ENCODE measurements at regions not wholly inside any gene's neighbourhood (a gene's known extent, or its start where the extent isn't known, plus 50 kb on each side); places are given as distances from the start of the nearest gene placed in this dataset.

- intact Hi-C loops (cut with DNase I) = no loop called here
- H3K4me3 ChIP-seq = no peak overlapping the region
- 88 to 89% methylated on average over 11 of the region's 11 CpGs for WGBS, 2 donors
These were observed 830.6 kb upstream of the SLITRK5 start for GRCh38 chr13:86840250-86841191.

GRCh38 chr13:86841264-86841663, 829.9 kb upstream of the SLITRK5 start:
- WGBS, 2 donors = 92 to 93% methylated on average over 1 of the region's 1 CpG
- Histone ChIP-seq H3K27ac (no peak overlapping the region), H3K27me3 (no peaks in the 10 kb centered on the region), H3K4me1 (no peaks in the 10 kb centered on the region), H3K9me3 (no peaks in the 10 kb centered on the region), H3K4me3 (no peak overlapping the region), H3K36me3 (no peaks in the 10 kb centered on the region)
- TF ChIP-seq EP300 (IDR thresholded peaks at IDR 0.05) = no peak
- no peak for TF ChIP-seq CTCF (IDR thresholded peaks at IDR 0.05)
- no peak for TF ChIP-seq POLR2A (IDR thresholded peaks at IDR 0.05)
- no peak for TF ChIP-seq POLR2AphosphoS5 (IDR thresholded peaks at IDR 0.05)
- no peak for DNase-seq
- intact Hi-C loops (cut with DNase I) = no loop called here

More at GRCh38 chr13:86840250-86841191, 830.6 kb upstream of the SLITRK5 start:
- H3K27ac ChIP-seq = no peak overlapping the region
- no peaks in the 10 kb centered on the region for H3K9me3 ChIP-seq
- H3K4me1 ChIP-seq = no peaks in the 10 kb centered on the region
- H3K27me3 ChIP-seq = no peaks in the 10 kb centered on the region
- H3K36me3 ChIP-seq = no peaks in the 10 kb centered on the region
- no peak for TF ChIP-seq POLR2AphosphoS5 (IDR thresholded peaks at IDR 0.05)
- no peak for TF ChIP-seq POLR2A (IDR thresholded peaks at IDR 0.05)
- no peak for TF ChIP-seq CTCF (IDR thresholded peaks at IDR 0.05)
- no peak for TF ChIP-seq EP300 (IDR thresholded peaks at IDR 0.05)
- DNase-seq = no peak

- intact Hi-C loops (cut with DNase I) = no loop called here
- Histone ChIP-seq H3K4me3 (no peak overlapping the region), H3K36me3 (no peaks in the 10 kb centered on the region), H3K27ac (no peak overlapping the region), H3K9me3 (no peaks in the 10 kb centered on the region), H3K27me3 (no peaks in the 10 kb centered on the region), H3K4me1 (no peaks in the 10 kb centered on the region)
- no peak for DNase-seq
- TF ChIP-seq EP300 (IDR thresholded peaks at IDR 0.05) (no peak), CTCF (IDR thresholded peaks at IDR 0.05) (no peak), POLR2AphosphoS5 (IDR thresholded peaks at IDR 0.05) (no peak), POLR2A (IDR thresholded peaks at IDR 0.05) (no peak)
- WGBS, 2 donors = 42 to 64% methylated on average over 1 of the region's 1 CpG
These were observed 824.7 kb upstream of the SLITRK5 start for GRCh38 chr13:86846501-86846900.

GRCh38 chr13:86848716-86849115, 822.5 kb upstream of the SLITRK5 start:
- no peaks in the 10 kb centered on the region for H3K27me3 ChIP-seq
- H3K4me3 ChIP-seq = no peak overlapping the region
- no peaks in the 10 kb centered on the region for H3K36me3 ChIP-seq
- H3K9me3 ChIP-seq = no peaks in the 10 kb centered on the region
- WGBS, 2 donors = 91 to 96% methylated on average over 1 of the region's 1 CpG
- no peak overlapping the region for H3K27ac ChIP-seq
- intact Hi-C loops (cut with DNase I) = no loop called here
- no peak for DNase-seq
- TF ChIP-seq POLR2AphosphoS5 (IDR thresholded peaks at IDR 0.05) (no peak), POLR2A (IDR thresholded peaks at IDR 0.05) (no peak), CTCF (IDR thresholded peaks at IDR 0.05) (no peak), EP300 (IDR thresholded peaks at IDR 0.05) (no peak)
- H3K4me1 ChIP-seq = no peaks in the 10 kb centered on the region

All from sigmoid colon (tissue), 6 donors.